ENCODE measurements at regions not wholly inside any gene's neighbourhood (a gene's known extent, or its start where the extent isn't known, plus 50 kb on each side); places are given as distances from the start of the nearest gene placed in this dataset.
"Not testable (repeated sequence)": the region's sequence is repeated elsewhere in the genome, so short reads cannot be mapped to it uniquely, and the experiment has no call there.

GRCh38 chr4:120263618-120264017, 197.0 kb upstream of the MAD2L1 start:
- Histone ChIP-seq H4K20me1 (ENCODE audit: insufficient read depth, low read length) (no peaks in the 10 kb centered on the region), H3K27ac (ENCODE audit: low read depth in 1 of 2, low read length in 2 of 2) (no peak overlapping the region), H3K4me1 (ENCODE audit: control insufficient read depth in 1 of 2, insufficient read depth in 2 of 2, low read length in 2 of 2) (no peaks in the 10 kb centered on the region), H3K4me2 (replicated peaks; ENCODE audit: extremely low read depth, low read length, poor library complexity, severe bottlenecking) (no peak overlapping the region), H3K27me3 (ENCODE audit: control insufficient read depth in 2 of 2, insufficient read depth in 2 of 2, low read length in 2 of 2) (no peaks in the 10 kb centered on the region), H3K9ac (ENCODE audit: insufficient read depth, low read length, poor library complexity, severe bottlenecking) (no peak overlapping the region), H2AFZ (ENCODE audit: insufficient read depth, low read depth, low read length, poor library complexity, severe bottlenecking) (no peak overlapping the region), H3K36me3 (replicated peaks in 1 of 2; ENCODE audit: control insufficient read depth in 1 of 2, insufficient read depth in 2 of 2, low read length in 2 of 2) (no peaks in the 10 kb centered on the region), H3K79me2 (ENCODE audit: insufficient read depth, low read length) (no peaks in the 10 kb centered on the region), H3K9me3 (replicated peaks in 1 of 2; ENCODE audit: control insufficient read depth in 1 of 2, insufficient read depth in 1 of 2, low read length in 2 of 2) (no peaks in the 10 kb centered on the region), H3K4me3 (replicated peaks in 1 of 3; ENCODE audit: low read depth in 2 of 3, low read length in 3 of 3) (no peak overlapping the region)
- H3K9me3 Mint-ChIP-seq, result peaks cover 0 to 7% (median 3%) of the 10 kb centered on the region in 7 donors
- H3K27me3 Mint-ChIP-seq (ENCODE audit: low read depth in 3 of 3), result no peaks in the 10 kb centered on the region
- no peaks in the 10 kb centered on the region for H3K36me3 Mint-ChIP-seq
- intact Hi-C loops (cut with micrococcal nuclease), result no loop called here
- no peaks in the 10 kb centered on the region for H3K4me1 Mint-ChIP-seq
- WGBS (ENCODE audit: insufficient coverage), result 61% methylated on average over 4 of the region's 4 CpGs
- no peak for DNase-seq
- no peak overlapping the region for H3K27ac Mint-ChIP-seq
- TF ChIP-seq CTCF (IDR thresholded peaks at IDR 0.05), result no peak
- no peak overlapping the region for H3K4me3 Mint-ChIP-seq

- no peak overlapping the region for H3K9ac ChIP-seq (ENCODE audit: insufficient read depth, low read length, poor library complexity, severe bottlenecking)
- no peak overlapping the region for H3K27ac ChIP-seq (ENCODE audit: low read depth in 1 of 2, low read length in 2 of 2)
- H3K4me3 Mint-ChIP-seq, result no peak overlapping the region
- no peaks in the 10 kb centered on the region for H3K27me3 ChIP-seq (ENCODE audit: control insufficient read depth in 2 of 2, insufficient read depth in 2 of 2, low read length in 2 of 2)
- H3K27me3 Mint-ChIP-seq (ENCODE audit: low read depth in 3 of 3), result peaks cover 0 to 2% (median 0%) of the 10 kb centered on the region in 3 donors
- no peaks in the 10 kb centered on the region for H3K4me1 Mint-ChIP-seq
- no peaks in the 10 kb centered on the region for H3K9me3 ChIP-seq (replicated peaks in 1 of 2; ENCODE audit: control insufficient read depth in 1 of 2, insufficient read depth in 1 of 2, low read length in 2 of 2)
- no peaks in the 10 kb centered on the region for H3K36me3 ChIP-seq (replicated peaks in 1 of 2; ENCODE audit: control insufficient read depth in 1 of 2, insufficient read depth in 2 of 2, low read length in 2 of 2)
- H3K27ac Mint-ChIP-seq, result no peak overlapping the region
- peaks cover 0 to 11% (median 5%) of the 10 kb centered on the region in 7 donors for H3K9me3 Mint-ChIP-seq
- H3K4me1 ChIP-seq (ENCODE audit: control insufficient read depth in 1 of 2, insufficient read depth in 2 of 2, low read length in 2 of 2), result no peaks in the 10 kb centered on the region
- intact Hi-C loops (cut with micrococcal nuclease), result no loop called here
- H4K20me1 ChIP-seq (ENCODE audit: insufficient read depth, low read length), result no peaks in the 10 kb centered on the region
- H3K4me3 ChIP-seq (replicated peaks in 1 of 3; ENCODE audit: low read depth in 2 of 3, low read length in 3 of 3), result no peak overlapping the region
- no peak for TF ChIP-seq CTCF (IDR thresholded peaks at IDR 0.05)
- no peaks in the 10 kb centered on the region for H3K79me2 ChIP-seq (ENCODE audit: insufficient read depth, low read length)
- no peak overlapping the region for H2AFZ ChIP-seq (ENCODE audit: insufficient read depth, low read depth, low read length, poor library complexity, severe bottlenecking)
- H3K4me2 ChIP-seq (replicated peaks; ENCODE audit: extremely low read depth, low read length, poor library complexity, severe bottlenecking), result no peak overlapping the region
- no peak for DNase-seq
- no peaks in the 10 kb centered on the region for H3K36me3 Mint-ChIP-seq
- 87% methylated on average over 4 of the region's 6 CpGs for whole genome bisulfite sequencing (ENCODE audit: insufficient coverage)
Observed at GRCh38 chr4:120261117-120261516, 194.5 kb upstream of the MAD2L1 start.

GRCh38 chr4:120256112-120256775, 189.6 kb upstream of the MAD2L1 start:
- 68% methylated on average over 5 of the region's 28 CpGs for WGBS (ENCODE audit: insufficient coverage)
- H3K4me3 Mint-ChIP-seq; H3K27me3 Mint-ChIP-seq (ENCODE audit: low read depth in 3 of 3): not testable (repeated sequence)

More at GRCh38 chr4:120256112-120256775, 189.6 kb upstream of the MAD2L1 start:
- H3K27ac Mint-ChIP-seq; H3K4me2 ChIP-seq (replicated peaks; ENCODE audit: extremely low read depth, low read length, poor library complexity, severe bottlenecking); H3K9ac ChIP-seq (ENCODE audit: insufficient read depth, low read length, poor library complexity, severe bottlenecking); H3K27ac ChIP-seq (ENCODE audit: low read depth in 1 of 2, low read length in 2 of 2); H4K20me1 ChIP-seq (ENCODE audit: insufficient read depth, low read length); H2AFZ ChIP-seq (ENCODE audit: insufficient read depth, low read depth, low read length, poor library complexity, severe bottlenecking); H3K36me3 ChIP-seq (replicated peaks in 1 of 2; ENCODE audit: control insufficient read depth in 1 of 2, insufficient read depth in 2 of 2, low read length in 2 of 2); H3K27me3 ChIP-seq (ENCODE audit: control insufficient read depth in 2 of 2, insufficient read depth in 2 of 2, low read length in 2 of 2); H3K79me2 ChIP-seq (ENCODE audit: insufficient read depth, low read length); H3K4me3 ChIP-seq (replicated peaks in 1 of 3; ENCODE audit: low read depth in 2 of 3, low read length in 3 of 3); H3K4me1 Mint-ChIP-seq; H3K9me3 ChIP-seq (replicated peaks in 1 of 2; ENCODE audit: control insufficient read depth in 1 of 2, insufficient read depth in 1 of 2, low read length in 2 of 2); DNase-seq; intact Hi-C loops (cut with micrococcal nuclease); H3K36me3 Mint-ChIP-seq; H3K4me1 ChIP-seq (ENCODE audit: control insufficient read depth in 1 of 2, insufficient read depth in 2 of 2, low read length in 2 of 2): not testable (repeated sequence)
- peaks cover 0 to 11% (median 4%) of the 10 kb centered on the region in 7 donors for H3K9me3 Mint-ChIP-seq
